Spinal cord (tissue), 9 donors: ENCODE measurements at regions not wholly inside any gene's neighbourhood (a gene's known extent, or its start where the extent isn't known, plus 50 kb on each side); places are given as distances from the start of the nearest gene placed in this dataset.
"Not testable (repeated sequence)": the region's sequence is repeated elsewhere in the genome, so short reads cannot be mapped to it uniquely, and the experiment has no call there.

Experiments used
- DNase-seq, 6 donors: peaks; one replicate each; pipeline versions ENCODE4 v3.0.0 to v3.0.0-alpha.2; 2013 to 2015; ENCODE audit warnings: low spot score in 6 of 6, low read depth in 4 of 6
- H3K27ac ChIP-seq: one replicate; pipeline ENCODE4 v1.5.1; 2013; ENCODE audit warnings: low read depth, low read length, control low read depth
- H3K27me3 ChIP-seq: one replicate; pipeline ENCODE4 v1.6.1; 2013; ENCODE audit warnings: low read length; ENCODE audit not compliant: control insufficient read depth, insufficient read depth
- H3K36me3 ChIP-seq: one replicate; pipeline ENCODE4 v1.6.1; 2013; ENCODE audit warnings: low read length; ENCODE audit not compliant: control insufficient read depth, insufficient read depth
- H3K4me1 ChIP-seq: one replicate; pipeline ENCODE4 v1.6.1; 2013; ENCODE audit warnings: low read length; ENCODE audit not compliant: control insufficient read depth, insufficient read depth
- H3K4me3 ChIP-seq: one replicate; pipeline ENCODE4 v1.5.1; 2013; ENCODE audit warnings: low read depth, low read length, control low read depth
- H3K9me3 ChIP-seq: one replicate; pipeline ENCODE4 v1.6.1; 2013; ENCODE audit warnings: low read length; ENCODE audit not compliant: control insufficient read depth, insufficient read depth
- WGBS: methylation state at CpG from one replicate; pipeline ENCODE4 v1.1.5; 2013; ENCODE audit warnings: missing lambda C conversion rate; ENCODE audit not compliant: insufficient coverage; 5-methylcytosine and 5-hydroxymethylcytosine counted together
- donor health status: healthy.

GRCh38 chr20:52425701-52426100 lies 234.1 kb upstream of the ZFP64 start:
- H3K27me3 ChIP-seq = no peaks in the 10 kb centered on the region
- DNase-seq = no peak
- H3K4me3 ChIP-seq = no peak overlapping the region
- no peaks in the 10 kb centered on the region for H3K9me3 ChIP-seq
- H3K36me3 ChIP-seq = no peaks in the 10 kb centered on the region
- 88% methylated on average over 2 of the region's 5 CpGs for WGBS
- no peak overlapping the region for H3K27ac ChIP-seq
- no peaks in the 10 kb centered on the region for H3K4me1 ChIP-seq

GRCh38 chr20:52425253-52425652 lies 233.7 kb upstream of the ZFP64 start:
- 66% methylated on average over 6 of the region's 9 CpGs for WGBS
- H3K27me3 ChIP-seq = no peaks in the 10 kb centered on the region
- DNase-seq = no peak

GRCh38 chr20:52424357-52424942 lies 232.9 kb upstream of the ZFP64 start:
- not testable (repeated sequence) for H3K36me3 ChIP-seq, H3K27ac ChIP-seq, H3K9me3 ChIP-seq, H3K4me3 ChIP-seq, H3K27me3 ChIP-seq, H3K4me1 ChIP-seq, DNase-seq
- 94% methylated on average over 2 of the region's 6 CpGs for WGBS

More at GRCh38 chr20:52425253-52425652, 233.7 kb upstream of the ZFP64 start:
- no peak overlapping the region for H3K4me3 ChIP-seq
- H3K27ac ChIP-seq = no peak overlapping the region
- no peaks in the 10 kb centered on the region for H3K9me3 ChIP-seq
- no peaks in the 10 kb centered on the region for H3K4me1 ChIP-seq
- no peaks in the 10 kb centered on the region for H3K36me3 ChIP-seq

- not testable (repeated sequence) for DNase-seq, H3K9me3 ChIP-seq, H3K4me3 ChIP-seq, H3K27me3 ChIP-seq, H3K36me3 ChIP-seq, H3K27ac ChIP-seq, H3K4me1 ChIP-seq
- WGBS = 73% methylated on average over 4 of the region's 4 CpGs
These were observed 232.1 kb upstream of the ZFP64 start for GRCh38 chr20:52423536-52424140.

GRCh38 chr20:52422574-52423336 lies 231.2 kb upstream of the ZFP64 start:
- Histone ChIP-seq H3K9me3 (no peaks in the 10 kb centered on the region), H3K4me1 (no peaks in the 10 kb centered on the region), H3K27me3 (no peaks in the 10 kb centered on the region), H3K27ac (no peak overlapping the region), H3K36me3 (no peaks in the 10 kb centered on the region), H3K4me3 (no peak overlapping the region)
- no CpG with 5 or more reads among the region's 6 CpGs for WGBS
- peak in 1 of 6 donors; percentile 27 for DNase-seq

- WGBS = no CpG with 5 or more reads among the region's 3 CpGs
- H3K27ac ChIP-seq = no peak overlapping the region
- no peak overlapping the region for H3K4me3 ChIP-seq
- H3K4me1 ChIP-seq = no peaks in the 10 kb centered on the region
- no peaks in the 10 kb centered on the region for H3K9me3 ChIP-seq
- H3K27me3 ChIP-seq = no peaks in the 10 kb centered on the region
- H3K36me3 ChIP-seq = no peaks in the 10 kb centered on the region
- no peak for DNase-seq
These were observed 229.2 kb upstream of the ZFP64 start for GRCh38 chr20:52420805-52421204.

- no peaks in the 10 kb centered on the region for H3K4me1 ChIP-seq
- H3K9me3 ChIP-seq = no peaks in the 10 kb centered on the region
- no peak overlapping the region for H3K27ac ChIP-seq
- H3K4me3 ChIP-seq = no peak overlapping the region
- H3K27me3 ChIP-seq = no peaks in the 10 kb centered on the region
- DNase-seq = no peak
- H3K36me3 ChIP-seq = no peaks in the 10 kb centered on the region
- no CpG with 5 or more reads among the region's 2 CpGs for WGBS
These were observed 227.6 kb upstream of the ZFP64 start for GRCh38 chr20:52419205-52419604.

GRCh38 chr20:52416953-52417352 lies 225.4 kb upstream of the ZFP64 start:
- WGBS = 100% methylated on average over 1 of the region's 2 CpGs
- DNase-seq = no peak

GRCh38 chr20:52411611-52412010 lies 220.0 kb upstream of the ZFP64 start:
- H3K4me3 ChIP-seq = no peak overlapping the region
- no CpG with 5 or more reads among the region's 1 CpG for WGBS
- no peaks in the 10 kb centered on the region for H3K9me3 ChIP-seq
- peaks cover 3% of the 10 kb centered on the region for H3K4me1 ChIP-seq
- H3K27ac ChIP-seq = no peak overlapping the region
- DNase-seq = no peak
- H3K36me3 ChIP-seq = no peaks in the 10 kb centered on the region
- H3K27me3 ChIP-seq = no peaks in the 10 kb centered on the region

More at GRCh38 chr20:52416953-52417352, 225.4 kb upstream of the ZFP64 start:
- Histone ChIP-seq H3K27ac (no peak overlapping the region), H3K4me1 (no peaks in the 10 kb centered on the region), H3K36me3 (no peaks in the 10 kb centered on the region), H3K4me3 (no peak overlapping the region), H3K27me3 (no peaks in the 10 kb centered on the region), H3K9me3 (no peaks in the 10 kb centered on the region)
